ENCODE measurements at regions not wholly inside any gene's neighbourhood (a gene's known extent, or its start where the extent isn't known, plus 50 kb on each side); places are given as distances from the start of the nearest gene placed in this dataset.
A peak's percentile ranks its signal among the peaks of the same experiment; 100 is the strongest.

GRCh38 chr2:81437456-81438000 is 1133.0 kb upstream of the LRRTM1 start:
- no peak overlapping the region for H3K4me3 ChIP-seq (ENCODE audit: low read depth, low read length)
- TF ChIP-seq CTCF (IDR thresholded peaks at IDR 0.05; ENCODE audit: low read depth, low read length, missing control alignments), result no peak
- no peak for DNase-seq (ENCODE audit: low read depth)

GRCh38 chr2:81436256-81436655 is 1131.7 kb upstream of the LRRTM1 start:
- no peak for TF ChIP-seq CTCF (IDR thresholded peaks at IDR 0.05; ENCODE audit: low read depth, low read length, missing control alignments)
- no peak overlapping the region for H3K4me3 ChIP-seq (ENCODE audit: low read depth, low read length)
- DNase-seq (ENCODE audit: low read depth), result no peak

- no peak for TF ChIP-seq CTCF (IDR thresholded peaks at IDR 0.05; ENCODE audit: low read depth, low read length, missing control alignments)
- no peak overlapping the region for H3K4me3 ChIP-seq (ENCODE audit: low read depth, low read length)
- DNase-seq (ENCODE audit: low read depth), result no peak
These were observed 1108.1 kb upstream of the LRRTM1 start for GRCh38 chr2:81412681-81413080.

GRCh38 chr2:81403508-81403907 is 1099.0 kb upstream of the LRRTM1 start:
- no peak overlapping the region for H3K4me3 ChIP-seq (ENCODE audit: low read depth, low read length)
- TF ChIP-seq CTCF (IDR thresholded peaks at IDR 0.05; ENCODE audit: low read depth, low read length, missing control alignments), result no peak
- no peak for DNase-seq (ENCODE audit: low read depth)

- H3K4me3 ChIP-seq (ENCODE audit: low read depth, low read length), result no peak overlapping the region
- TF ChIP-seq CTCF (IDR thresholded peaks at IDR 0.05; ENCODE audit: low read depth, low read length, missing control alignments), result no peak
- no peak for DNase-seq (ENCODE audit: low read depth)
These were observed 1092.0 kb upstream of the LRRTM1 start for GRCh38 chr2:81396417-81397019.

GRCh38 chr2:81395746-81396145 is 1091.2 kb upstream of the LRRTM1 start:
- H3K4me3 ChIP-seq (ENCODE audit: low read depth, low read length), result no peak overlapping the region
- no peak for TF ChIP-seq CTCF (IDR thresholded peaks at IDR 0.05; ENCODE audit: low read depth, low read length, missing control alignments)
- no peak for DNase-seq (ENCODE audit: low read depth)

GRCh38 chr2:81389203-81389602 is 1084.7 kb upstream of the LRRTM1 start:
- no peak for DNase-seq (ENCODE audit: low read depth)
- H3K4me3 ChIP-seq (ENCODE audit: low read depth, low read length), result no peak overlapping the region
- TF ChIP-seq CTCF (IDR thresholded peaks at IDR 0.05; ENCODE audit: low read depth, low read length, missing control alignments), result peak; percentile 25
